ENCODE measurements at regions not wholly inside any gene's neighbourhood (a gene's known extent, or its start where the extent isn't known, plus 50 kb on each side); places are given as distances from the start of the nearest gene placed in this dataset.
"Not testable (repeated sequence)": the region's sequence is repeated elsewhere in the genome, so short reads cannot be mapped to it uniquely, and the experiment has no call there.

- TF ChIP-seq CTCF, POLR2A (IDR thresholded peaks at IDR 0.05): not testable (repeated sequence)
Measured at GRCh38 chr3:4213420-4213819, 89.7 kb upstream of the SETMAR start.
